Caco-2 (cell line): ENCODE measurements at regions not wholly inside any gene's neighbourhood (a gene's known extent, or its start where the extent isn't known, plus 50 kb on each side); places are given as distances from the start of the nearest gene placed in this dataset.
A peak's percentile ranks its signal among the peaks of the same experiment; 100 is the strongest.

ENCODE experiments used
- BruUV-seq: library from RNA; stranded (reverse); fragments of 400-500 nt; replicated peaks from 2 replicates; lab custom pipeline; 2021; lab: Mats Ljungman, UMichigan
- CTCF ChIA-PET: fragments of 300-600 bp; sonication (Branson Sonifier 250); formaldehyde crosslinking; loops from one replicate; lab custom pipeline; 2022; ENCODE audit warnings: antibody characterized with exemption; lab: Charles Lee
- POLR2A ChIA-PET: fragments of 300-600 bp; sonication (Branson Sonifier 250); formaldehyde crosslinking; loops from one replicate; lab custom pipeline; 2022; ENCODE audit warnings: antibody characterized with exemption; lab: Charles Lee
- DNase-seq, 2 experiments: peaks; one replicate each; pipeline versions ENCODE4 v3.0.0 to v3.0.0-alpha.2; 2020 to 2022
- H3K27me3 ChIP-seq: replicated peaks from 2 replicates; pipeline ENCODE4 v1.6.0; 2011; ENCODE audit warnings: low read length; ENCODE audit not compliant: control insufficient read depth, insufficient read depth
- H3K36me3 ChIP-seq: 2 replicates; pipeline ENCODE4 v1.5.1; 2011; ENCODE audit warnings: low read length; ENCODE audit not compliant: control insufficient read depth, insufficient read depth
- H3K4me1 ChIP-seq: fragments of 250-450 bp; sonication (Bioruptor Pico); 2 replicates; pipeline ENCODE4 v1.5.1; 2020; ENCODE audit warnings: mild to moderate bottlenecking
- H3K4me3 ChIP-seq: 2 replicates; pipeline ENCODE4 v1.5.1; 2011; ENCODE audit warnings: low read depth, mild to moderate bottlenecking, control low read depth, low read length
- H3K9me3 ChIP-seq: fragments of 250-450 bp; sonication (Bioruptor Pico); 2 replicates; pipeline ENCODE4 v1.5.1; 2020; ENCODE audit warnings: mild to moderate bottlenecking, moderate library complexity
- H3K27ac Mint-ChIP-seq: one replicate; pipeline ENCODE4 v1.8.0; 2022; ENCODE audit warnings: mixed read lengths; ENCODE audit not compliant: unreplicated experiment
- H3K27me3 Mint-ChIP-seq: one replicate; pipeline ENCODE4 v1.8.0; 2022; ENCODE audit warnings: mixed read lengths; ENCODE audit not compliant: insufficient read depth, unreplicated experiment
- H3K36me3 Mint-ChIP-seq: one replicate; pipeline ENCODE4 v1.8.0; 2022; ENCODE audit warnings: mild to moderate bottlenecking, mixed read lengths; ENCODE audit not compliant: insufficient read depth, unreplicated experiment
- H3K4me1 Mint-ChIP-seq: one replicate; pipeline ENCODE4 v1.8.0; 2022; ENCODE audit warnings: low read depth, mixed read lengths; ENCODE audit not compliant: unreplicated experiment
- H3K4me3 Mint-ChIP-seq: one replicate; pipeline ENCODE4 v1.8.0; 2022; ENCODE audit warnings: mild to moderate bottlenecking, moderate library complexity, mixed read lengths; ENCODE audit not compliant: unreplicated experiment
- H3K9me3 Mint-ChIP-seq: one replicate; pipeline ENCODE4 v1.8.0; 2022; ENCODE audit warnings: mixed read lengths; ENCODE audit not compliant: unreplicated experiment
- intact Hi-C: fragments of 100-400 bp; cut with micrococcal nuclease; formaldehyde crosslinking; loops from one replicate; pipeline ENCODE4 v1.10.0; 2022; ENCODE audit not compliant: unreplicated experiment
- TF ChIP-seq, protein P1 (sequence below), 2 experiments: fragments of 200-600 bp in 1 of 2; IDR thresholded peaks; 1 replicate in 1 of 2; 2 replicates in 1 of 2; pipeline versions ENCODE4 v1.5.1 to v1.8.0; 2011 to 2022; ENCODE audit warnings: antibody characterized with exemption in 1 of 2, control low read depth in 1 of 2, inconsistent platforms in 1 of 2, low read depth in 1 of 2, low read length in 1 of 2, mild to moderate bottlenecking in 1 of 2, moderate library complexity in 1 of 2; ENCODE audit not compliant: insufficient read depth in 1 of 2, severe bottlenecking in 1 of 2, unreplicated experiment in 1 of 2

- peak overlapping the region; percentile 91 for H3K27ac Mint-ChIP-seq
- no peaks in the 10 kb centered on the region for H3K27me3 Mint-ChIP-seq
- Histone ChIP-seq H3K36me3 (no peaks in the 10 kb centered on the region), H3K4me3 (no peak overlapping the region), H3K9me3 (no peaks in the 10 kb centered on the region), H3K27me3 (no peaks in the 10 kb centered on the region), H3K4me1 (peaks cover 58% of the 10 kb centered on the region)
- intact Hi-C loops, result loop anchor here (1.0 kb wide), 1 partner anchor 9 kb away; no protein-coding TSS in a partner anchor
- no TSS peak for BruUV-seq
- no peaks in the 10 kb centered on the region for H3K9me3 Mint-ChIP-seq
- DNase-seq, result no peak
- ChIA-PET CTCF (interaction anchor here (0.9 kb wide), 1 partner anchor 175 kb away, joined by 3 read pairs; no protein-coding TSS in a partner anchor), POLR2A (interaction anchor here (0.6 to 1.2 kb wide), 2 partner anchors 15 to 454 kb away, joined by 3 to 8 read pairs; partner anchors contain the start of gene PFDN4)
- TF ChIP-seq, protein P1, sequence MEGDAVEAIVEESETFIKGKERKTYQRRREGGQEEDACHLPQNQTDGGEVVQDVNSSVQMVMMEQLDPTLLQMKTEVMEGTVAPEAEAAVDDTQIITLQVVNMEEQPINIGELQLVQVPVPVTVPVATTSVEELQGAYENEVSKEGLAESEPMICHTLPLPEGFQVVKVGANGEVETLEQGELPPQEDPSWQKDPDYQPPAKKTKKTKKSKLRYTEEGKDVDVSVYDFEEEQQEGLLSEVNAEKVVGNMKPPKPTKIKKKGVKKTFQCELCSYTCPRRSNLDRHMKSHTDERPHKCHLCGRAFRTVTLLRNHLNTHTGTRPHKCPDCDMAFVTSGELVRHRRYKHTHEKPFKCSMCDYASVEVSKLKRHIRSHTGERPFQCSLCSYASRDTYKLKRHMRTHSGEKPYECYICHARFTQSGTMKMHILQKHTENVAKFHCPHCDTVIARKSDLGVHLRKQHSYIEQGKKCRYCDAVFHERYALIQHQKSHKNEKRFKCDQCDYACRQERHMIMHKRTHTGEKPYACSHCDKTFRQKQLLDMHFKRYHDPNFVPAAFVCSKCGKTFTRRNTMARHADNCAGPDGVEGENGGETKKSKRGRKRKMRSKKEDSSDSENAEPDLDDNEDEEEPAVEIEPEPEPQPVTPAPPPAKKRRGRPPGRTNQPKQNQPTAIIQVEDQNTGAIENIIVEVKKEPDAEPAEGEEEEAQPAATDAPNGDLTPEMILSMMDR (IDR thresholded peaks at IDR 0.05; ENCODE audit: insufficient read depth in 1 of 2, low read depth in 1 of 2, low read length in 1 of 2, severe bottlenecking in 1 of 2, unreplicated experiment in 1 of 2), result no peak
- H3K4me1 Mint-ChIP-seq, result peaks cover 72% of the 10 kb centered on the region
- no peaks in the 10 kb centered on the region for H3K36me3 Mint-ChIP-seq
- peak overlapping the region; percentile 44 for H3K4me3 Mint-ChIP-seq
These were observed 160.3 kb upstream of the ZNF217 start for GRCh38 chr20:53753880-53754459.

GRCh38 chr20:53752971-53753879, 159.6 kb upstream of the ZNF217 start:
- H3K4me3 Mint-ChIP-seq, result peak overlapping the region; percentile 44
- Histone ChIP-seq H3K27me3 (no peaks in the 10 kb centered on the region), H3K9me3 (no peaks in the 10 kb centered on the region), H3K4me3 (no peak overlapping the region), H3K4me1 (peaks cover 66% of the 10 kb centered on the region), H3K36me3 (no peaks in the 10 kb centered on the region)
- H3K36me3 Mint-ChIP-seq, result peaks cover 5% of the 10 kb centered on the region
- peaks cover 74% of the 10 kb centered on the region for H3K4me1 Mint-ChIP-seq
- intact Hi-C loops, result loop anchor here (1.0 kb wide), 1 partner anchor 10 kb away; no protein-coding TSS in a partner anchor
- TF ChIP-seq, protein P1 (IDR thresholded peaks at IDR 0.05; ENCODE audit: insufficient read depth in 1 of 2, low read depth in 1 of 2, low read length in 1 of 2, severe bottlenecking in 1 of 2, unreplicated experiment in 1 of 2), result no peak
- H3K9me3 Mint-ChIP-seq, result no peaks in the 10 kb centered on the region
- H3K27ac Mint-ChIP-seq, result peak overlapping the region; percentile 91
- no peak for DNase-seq
- POLR2A ChIA-PET, result interaction anchor here (1.2 kb wide), 1 partner anchor 15 kb away, joined by 8 read pairs; no protein-coding TSS in a partner anchor
- no TSS peak for BruUV-seq
- CTCF ChIA-PET, result interaction anchor here (0.9 kb wide), 1 partner anchor 174 kb away, joined by 3 read pairs; no protein-coding TSS in a partner anchor
- H3K27me3 Mint-ChIP-seq, result no peaks in the 10 kb centered on the region

- H3K27me3 ChIP-seq, result no peaks in the 10 kb centered on the region
- TSS peak; percentile 97 for BruUV-seq
- Mint-ChIP-seq H3K27ac (peak overlapping the region; percentile 91), H3K9me3 (no peaks in the 10 kb centered on the region), H3K36me3 (peaks cover 5% of the 10 kb centered on the region), H3K4me3 (peak overlapping the region; percentile 44), H3K4me1 (peaks cover 75% of the 10 kb centered on the region), H3K27me3 (no peaks in the 10 kb centered on the region)
- CTCF ChIA-PET, result no interaction called here
- DNase-seq, result no peak
- H3K4me1 ChIP-seq, result peaks cover 72% of the 10 kb centered on the region
- no peak overlapping the region for H3K4me3 ChIP-seq
- TF ChIP-seq, protein P1 (IDR thresholded peaks at IDR 0.05; ENCODE audit: insufficient read depth in 1 of 2, low read depth in 1 of 2, low read length in 1 of 2, severe bottlenecking in 1 of 2, unreplicated experiment in 1 of 2), result no peak
- H3K36me3 ChIP-seq, result no peaks in the 10 kb centered on the region
- POLR2A ChIA-PET, result interaction anchor here (1.2 kb wide), 1 partner anchor 14 kb away, joined by 8 read pairs; no protein-coding TSS in a partner anchor
- H3K9me3 ChIP-seq, result no peaks in the 10 kb centered on the region
- intact Hi-C loops, result no loop called here
These were observed 158.9 kb upstream of the ZNF217 start for GRCh38 chr20:53752583-53752970.
